Myocyte (in vitro differentiated cells): ENCODE measurements at regions not wholly inside any gene's neighbourhood (a gene's known extent, or its start where the extent isn't known, plus 50 kb on each side); places are given as distances from the start of the nearest gene placed in this dataset.

Experiments
- DNase-seq: peaks from one replicate; pipeline ENCODE4 v3.0.0-alpha.2; 2012; ENCODE audit warnings: low read depth

DNA sequence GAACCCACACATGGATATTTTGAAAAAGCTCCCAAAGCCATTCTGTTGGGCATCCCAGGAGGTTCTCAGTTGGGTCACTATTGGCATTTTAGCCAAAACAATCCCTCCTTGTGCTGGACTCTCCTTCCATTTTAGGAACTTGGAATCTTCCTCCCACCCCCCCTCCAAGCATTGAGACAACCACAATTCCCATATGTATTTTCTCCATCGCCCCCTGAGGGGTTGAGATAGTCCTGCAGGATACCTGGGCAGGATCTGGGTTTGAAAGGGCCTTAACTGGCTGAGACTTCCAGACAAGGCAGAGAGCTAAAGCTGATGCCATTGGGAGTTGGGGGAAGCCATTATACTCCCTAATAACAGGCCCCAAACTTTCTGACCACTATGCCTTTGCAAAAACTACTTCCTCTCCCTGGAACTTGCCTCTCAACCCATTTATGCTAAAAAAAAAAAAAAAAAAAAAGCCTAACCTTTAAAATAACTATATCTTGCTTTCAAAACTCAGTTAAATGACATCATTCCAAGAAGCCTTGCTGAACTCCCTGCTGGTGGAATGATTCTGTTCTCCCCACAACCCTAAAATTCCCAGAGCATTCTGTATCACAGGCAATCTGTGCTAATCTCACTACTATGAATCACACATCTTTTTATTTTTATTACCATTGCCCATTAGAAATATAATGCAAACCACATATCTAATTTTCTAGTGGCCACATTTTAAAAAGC, 77.5 kb upstream of the PDE1C start:
- DNase-seq: no peak

GRCh38 chr7:32145911-32146310, 75.7 kb upstream of the PDE1C start:
- DNase-seq: no peak

- no peak for DNase-seq
Observed at GRCh38 chr7:32144676-32145075, 74.5 kb upstream of the PDE1C start.

- no peak for DNase-seq
Observed at GRCh38 chr7:32143301-32143700, 73.1 kb upstream of the PDE1C start.

DNA sequence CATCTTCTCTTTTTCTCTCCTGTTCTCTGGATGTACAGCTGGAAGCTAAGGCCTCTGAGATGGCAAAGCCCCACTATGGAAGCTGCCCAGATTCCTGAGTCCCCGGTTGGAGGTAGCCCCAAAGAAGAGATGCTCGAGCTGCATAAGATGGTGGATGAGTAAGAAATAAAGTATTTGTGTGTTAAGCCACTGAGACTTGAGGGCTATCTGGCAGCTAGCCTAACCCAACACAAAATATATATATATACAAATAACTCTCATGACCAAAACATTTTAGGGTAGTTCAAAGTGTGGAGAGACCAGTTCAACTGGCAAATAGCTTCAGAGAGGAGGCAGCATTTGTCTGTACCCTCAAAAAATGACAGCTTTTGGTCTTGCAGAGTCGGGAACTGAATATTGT, 72.4 kb upstream of the PDE1C start:
- DNase-seq: no peak

DNA sequence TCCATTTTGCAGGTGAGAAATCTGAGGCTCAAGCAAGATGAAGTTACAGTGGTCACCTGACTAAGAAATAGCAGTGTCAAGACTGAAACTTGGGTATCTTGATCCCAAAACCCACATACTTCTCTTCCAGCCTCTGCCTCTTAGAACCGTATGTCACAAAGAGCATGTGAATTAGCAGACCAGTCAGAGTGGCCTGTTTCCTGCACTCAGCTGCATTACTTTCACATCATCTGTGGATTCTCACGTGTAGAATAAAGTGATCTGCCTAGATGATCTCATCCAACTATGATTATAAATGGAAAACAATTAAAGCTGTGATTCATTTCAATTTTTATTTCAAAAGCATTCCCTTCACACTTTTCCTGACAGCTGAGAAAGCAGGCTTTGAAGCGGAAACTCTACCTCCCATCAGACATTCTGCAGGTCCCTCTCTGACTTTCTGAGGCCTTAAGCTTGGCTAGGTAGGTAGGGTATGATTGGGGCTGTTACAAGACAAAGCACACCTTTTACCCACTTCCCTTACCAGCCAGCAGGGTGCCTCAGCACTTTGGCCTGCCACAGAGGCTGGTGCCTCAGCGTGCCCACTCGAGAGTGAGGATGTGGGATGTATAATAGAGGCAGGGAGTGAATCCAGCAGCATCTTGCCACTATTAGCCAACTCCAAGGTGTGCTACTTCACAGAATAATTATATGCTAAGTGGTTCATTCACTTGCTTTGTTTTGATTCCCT, 70.2 kb upstream of the PDE1C start:
- no peak for DNase-seq

GRCh38 chr7:32137059-32137458, 66.9 kb upstream of the PDE1C start:
- DNase-seq: no peak

DNA sequence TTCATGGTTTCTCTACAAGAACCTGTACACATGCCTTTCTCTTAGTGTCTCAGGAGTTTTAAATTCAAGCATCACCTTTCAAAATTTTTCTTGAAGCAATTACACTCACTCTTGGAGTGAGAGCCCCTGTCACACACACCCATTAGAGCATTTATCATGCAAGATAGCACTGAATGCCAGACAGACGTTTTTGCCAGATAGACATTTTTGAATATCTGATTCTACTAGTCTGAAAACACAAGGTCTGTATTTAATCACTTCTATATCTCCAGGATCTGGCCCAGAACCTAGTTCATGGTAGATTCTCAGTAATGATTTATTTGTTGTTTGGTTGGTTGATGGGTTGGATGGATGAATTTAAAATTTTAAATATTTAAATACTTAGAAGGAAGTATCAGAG, 60.9 kb upstream of the PDE1C start:
- DNase-seq: no peak

DNA sequence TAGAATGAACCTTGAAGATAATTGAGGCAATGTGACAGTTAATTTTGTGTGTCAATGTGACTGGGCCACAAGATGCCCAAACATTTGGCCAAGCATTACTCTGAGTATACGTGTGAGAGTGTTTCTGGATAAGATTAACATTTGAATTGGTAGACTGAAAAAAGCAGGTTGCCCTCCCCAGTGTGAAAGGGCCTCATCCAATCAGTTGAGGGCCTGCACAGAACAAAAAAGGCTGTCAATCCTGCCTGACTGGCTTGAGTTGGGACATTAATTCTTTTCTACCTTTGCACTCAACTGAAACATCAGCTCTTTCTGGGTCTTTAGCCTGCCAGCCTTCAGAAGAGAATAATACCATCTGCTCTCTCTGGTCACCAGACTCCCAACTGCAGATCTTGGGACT, 56.6 kb upstream of the PDE1C start:
- DNase-seq: no peak
